ENCODE measurements at regions not wholly inside any gene's neighbourhood (a gene's known extent, or its start where the extent isn't known, plus 50 kb on each side); places are given as distances from the start of the nearest gene placed in this dataset.

- TF ChIP-seq TARDBP (IDR thresholded peaks at IDR 0.05; ENCODE audit: borderline replicate concordance) (no peak), POU2F2 (IDR thresholded peaks at IDR 0.05; ENCODE audit: borderline replicate concordance, low read depth, low read length) (peak; percentile 80; the same call in 1 of the 3 replicates), POLR2A (IDR thresholded peaks at IDR 0.05; ENCODE audit: low read depth, low read length) (peak; percentile 75), ZNF687 (IDR thresholded peaks at IDR 0.05) (peak; percentile 92), MYB (IDR thresholded peaks at IDR 0.05; ENCODE audit: borderline replicate concordance, low read depth, low read length) (no peak), REST (IDR thresholded peaks at IDR 0.05; ENCODE audit: low read depth, low read length) (no peak), HDAC2 (IDR thresholded peaks at IDR 0.05) (no peak), EGR1 (IDR thresholded peaks at IDR 0.05; ENCODE audit: borderline replicate concordance in 1 of 2, low read depth in 2 of 2, low read length in 2 of 2) (peak in 1 of 2 experiments; percentile 58; a peak in 1 of 3 replicates), HDAC6 (IDR thresholded peaks at IDR 0.05; ENCODE audit: unreplicated experiment) (no peak), RUNX3 (IDR thresholded peaks at IDR 0.05; ENCODE audit: low read length) (peak; percentile 69), NFYA (IDR thresholded peaks at IDR 0.05; ENCODE audit: borderline replicate concordance, low read depth, low read length) (no peak), NFIC (IDR thresholded peaks at IDR 0.05; ENCODE audit: low read depth, low read length) (peak; percentile 95), HDGF (IDR thresholded peaks at IDR 0.05) (0 out of 2 replicates have a peak, but pooled peaks have one; percentile 58), MTA2 (IDR thresholded peaks at IDR 0.05; ENCODE audit: low read depth) (peak; percentile 72), MEF2B (IDR thresholded peaks at IDR 0.05; ENCODE audit: partially characterized antibody, poor library complexity, severe bottlenecking) (peak; percentile 78), MLLT1 (IDR thresholded peaks at IDR 0.05) (peak; percentile 64), ZNF274 (IDR thresholded peaks at IDR 0.05; ENCODE audit: insufficient read depth, insufficient read length) (no peak), RELA (IDR thresholded peaks at IDR 0.05; ENCODE audit: borderline replicate concordance, partially characterized antibody) (peak; percentile 25), ZNF207 (IDR thresholded peaks at IDR 0.05; ENCODE audit: borderline replicate concordance) (no peak), MYC (IDR thresholded peaks at IDR 0.05; ENCODE audit: insufficient read depth, insufficient read length, insufficient replicate concordance, low read length, severe bottlenecking) (peak; percentile 60), YBX1 (IDR thresholded peaks at IDR 0.05) (no peak), SIX5 (IDR thresholded peaks at IDR 0.05; ENCODE audit: low read depth, low read length, severe bottlenecking) (no peak), BRCA1 (IDR thresholded peaks at IDR 0.05; ENCODE audit: low read depth, low read length) (no peak), ASH2L (IDR thresholded peaks at IDR 0.05; ENCODE audit: borderline replicate concordance, low read depth) (no peak), IKZF1 (conservative IDR thresholded peaks at IDR 0.05) (peak; percentile 83)
These were observed 165.2 kb upstream of the KLF7 start (continued) for GRCh38 chr2:207330912-207331311.

Data from GM12878 (cell line).